OCI-LY3 (cell line): ENCODE measurements at regions not wholly inside any gene's neighbourhood (a gene's known extent, or its start where the extent isn't known, plus 50 kb on each side); places are given as distances from the start of the nearest gene placed in this dataset.

Experiments
- CTCF ChIP-seq: fragments of 200-600, 300-600 bp; sonication (generic); IDR thresholded peaks from 2 replicates; pipeline ENCODE4 v1.5.1; 2014; ENCODE audit warnings: antibody characterized with exemption, low read length, low read depth
- EZH2phosphoT487 ChIP-seq: fragments of 200-600 bp; shearing (Covaris generic); IDR thresholded peaks from 2 replicates; pipeline ENCODE4 v1.6.1; 2018; ENCODE audit warnings: antibody characterized with exemption, mixed run types, low read depth

- TF ChIP-seq CTCF: no peak
- no peak for TF ChIP-seq EZH2phosphoT487
Observed at GRCh38 chr15:38186507-38186906, 66.1 kb upstream of the SPRED1 start.
